ENCODE measurements at regions not wholly inside any gene's neighbourhood (a gene's known extent, or its start where the extent isn't known, plus 50 kb on each side); places are given as distances from the start of the nearest gene placed in this dataset.

DNA sequence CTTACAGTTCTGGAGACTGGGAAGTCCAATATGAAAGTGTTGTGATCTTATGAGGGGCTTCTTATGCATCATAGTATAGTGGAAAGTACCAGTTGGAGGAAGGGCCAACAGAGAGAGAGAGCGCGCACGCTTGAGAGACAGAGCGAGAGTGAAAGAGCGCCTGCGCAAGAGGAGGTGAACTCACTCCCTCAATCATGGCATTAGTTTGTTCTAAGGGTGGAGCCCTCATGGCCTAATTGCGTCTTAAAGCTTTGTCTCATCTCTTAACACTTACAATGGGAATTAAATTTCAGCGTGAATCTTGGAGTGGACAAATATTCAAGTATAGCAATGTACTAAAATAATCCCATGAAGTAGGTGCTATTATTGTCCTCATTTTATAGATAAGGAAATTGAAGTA is 303.2 kb downstream of the OSTF1 start:
- TF ChIP-seq JUND (IDR thresholded peaks at IDR 0.05) (no peak), POLR2AphosphoS5 (IDR thresholded peaks at IDR 0.05; ENCODE audit: low read depth, low read length) (no peak), TAF1 (IDR thresholded peaks at IDR 0.05; ENCODE audit: borderline replicate concordance, low read depth, low read length) (no peak), NFIC (IDR thresholded peaks at IDR 0.05; ENCODE audit: borderline replicate concordance) (no peak), EZH2phosphoT487 (IDR thresholded peaks at IDR 0.05; ENCODE audit: borderline replicate concordance, low read depth) (no peak), GABPA (IDR thresholded peaks at IDR 0.05; ENCODE audit: low read depth) (no peak), RAD21 (IDR thresholded peaks at IDR 0.05; ENCODE audit: low read length) (no peak), CHD2 (IDR thresholded peaks at IDR 0.05; ENCODE audit: low read length, partially characterized antibody) (no peak), EP300 (IDR thresholded peaks at IDR 0.05; ENCODE audit: borderline replicate concordance in 1 of 2, low read depth in 1 of 2, low read length in 1 of 2) (no peak)
- TF ChIP-seq, protein P1, sequence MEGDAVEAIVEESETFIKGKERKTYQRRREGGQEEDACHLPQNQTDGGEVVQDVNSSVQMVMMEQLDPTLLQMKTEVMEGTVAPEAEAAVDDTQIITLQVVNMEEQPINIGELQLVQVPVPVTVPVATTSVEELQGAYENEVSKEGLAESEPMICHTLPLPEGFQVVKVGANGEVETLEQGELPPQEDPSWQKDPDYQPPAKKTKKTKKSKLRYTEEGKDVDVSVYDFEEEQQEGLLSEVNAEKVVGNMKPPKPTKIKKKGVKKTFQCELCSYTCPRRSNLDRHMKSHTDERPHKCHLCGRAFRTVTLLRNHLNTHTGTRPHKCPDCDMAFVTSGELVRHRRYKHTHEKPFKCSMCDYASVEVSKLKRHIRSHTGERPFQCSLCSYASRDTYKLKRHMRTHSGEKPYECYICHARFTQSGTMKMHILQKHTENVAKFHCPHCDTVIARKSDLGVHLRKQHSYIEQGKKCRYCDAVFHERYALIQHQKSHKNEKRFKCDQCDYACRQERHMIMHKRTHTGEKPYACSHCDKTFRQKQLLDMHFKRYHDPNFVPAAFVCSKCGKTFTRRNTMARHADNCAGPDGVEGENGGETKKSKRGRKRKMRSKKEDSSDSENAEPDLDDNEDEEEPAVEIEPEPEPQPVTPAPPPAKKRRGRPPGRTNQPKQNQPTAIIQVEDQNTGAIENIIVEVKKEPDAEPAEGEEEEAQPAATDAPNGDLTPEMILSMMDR (IDR thresholded peaks at IDR 0.05), result no peak
